Osteoblast (primary cell): ENCODE measurements at regions not wholly inside any gene's neighbourhood (a gene's known extent, or its start where the extent isn't known, plus 50 kb on each side); places are given as distances from the start of the nearest gene placed in this dataset.

Experiments
- DNase-seq: peaks from one replicate; pipeline ENCODE4 v3.0.0; 2011; ENCODE audit warnings: low spot score, mixed read lengths; ENCODE audit not compliant: insufficient read length; ENCODE audit errors: missing footprints
- H2AFZ ChIP-seq: 2 replicates; pipeline ENCODE4 v1.6.0; 2011; ENCODE audit warnings: mild to moderate bottlenecking, low read length
- H3K27ac ChIP-seq: 2 replicates; pipeline ENCODE4 v1.5.1; 2011; ENCODE audit warnings: mild to moderate bottlenecking, low read depth, low read length, moderate library complexity
- H3K27me3 ChIP-seq: 2 replicates; pipeline ENCODE4 v1.6.0; 2012; ENCODE audit warnings: mild to moderate bottlenecking, control low read depth, inconsistent platforms, low read length, moderate library complexity; ENCODE audit not compliant: insufficient read depth
- H3K36me3 ChIP-seq: 2 replicates; pipeline ENCODE4 v1.5.1; 2011; ENCODE audit warnings: mild to moderate bottlenecking, low read length, control low read depth, moderate library complexity; ENCODE audit not compliant: insufficient read depth
- H3K4me1 ChIP-seq: 2 replicates; pipeline ENCODE4 v1.5.1; 2011; ENCODE audit warnings: mild to moderate bottlenecking, low read length, control low read depth, moderate library complexity; ENCODE audit not compliant: insufficient read depth
- H3K4me2 ChIP-seq: 2 replicates; pipeline ENCODE4 v1.6.0; 2011; ENCODE audit warnings: mild to moderate bottlenecking, low read length; ENCODE audit not compliant: insufficient read depth
- H3K4me3 ChIP-seq: fragments of 200-600 bp; sonication (generic); 3 replicates; pipeline ENCODE4 v1.5.1; 2012; ENCODE audit warnings: mild to moderate bottlenecking, low read length, inconsistent platforms; ENCODE audit not compliant: insufficient read depth
- H3K79me2 ChIP-seq: 2 replicates; pipeline ENCODE4 v1.6.0; 2012; ENCODE audit warnings: mild to moderate bottlenecking, low read length, control low read depth, inconsistent platforms; ENCODE audit not compliant: insufficient read depth
- H3K9me3 ChIP-seq: 2 replicates; pipeline ENCODE4 v1.5.1; 2011; ENCODE audit warnings: low read depth, low read length, control low read depth
- H4K20me1 ChIP-seq: 2 replicates; pipeline ENCODE4 v1.6.0; 2012; ENCODE audit warnings: mild to moderate bottlenecking, low read length, control low read depth; ENCODE audit not compliant: insufficient read depth
- TF ChIP-seq, protein P1 (sequence below): IDR thresholded peaks from 2 replicates; pipeline ENCODE4 v1.5.1; 2011; ENCODE audit warnings: mild to moderate bottlenecking, low read depth, low read length, moderate library complexity; ENCODE audit errors: extremely low read depth

DNA sequence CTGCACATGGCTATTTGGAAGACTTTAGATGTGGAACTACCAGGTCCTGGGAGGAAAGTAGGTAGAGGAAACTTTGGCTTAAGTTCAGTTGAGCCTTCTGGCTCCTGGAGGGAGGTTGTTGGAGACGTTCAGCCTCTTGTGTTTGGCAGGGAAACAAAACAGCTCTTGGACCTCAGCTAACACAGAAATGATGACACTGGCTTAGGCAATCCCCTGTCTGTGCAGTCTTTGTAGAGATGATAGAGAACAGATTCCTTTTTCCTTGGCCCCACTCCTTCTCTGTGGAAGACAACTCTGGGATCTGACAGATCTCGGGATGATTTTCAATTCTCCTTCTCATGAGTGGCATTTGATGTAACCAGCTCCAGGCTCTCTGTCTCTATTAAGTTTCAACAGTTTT, 428.5 kb downstream of the TMEM135 start:
- Histone ChIP-seq H3K4me1 (no peaks in the 10 kb centered on the region), H3K9me3 (no peaks in the 10 kb centered on the region), H3K79me2 (no peaks in the 10 kb centered on the region), H3K27ac (no peak overlapping the region), H4K20me1 (no peaks in the 10 kb centered on the region), H3K4me3 (no peak overlapping the region), H2AFZ (peak overlapping the region; percentile 15), H3K4me2 (no peak overlapping the region), H3K27me3 (no peaks in the 10 kb centered on the region), H3K36me3 (no peaks in the 10 kb centered on the region)
- TF ChIP-seq, protein P1, sequence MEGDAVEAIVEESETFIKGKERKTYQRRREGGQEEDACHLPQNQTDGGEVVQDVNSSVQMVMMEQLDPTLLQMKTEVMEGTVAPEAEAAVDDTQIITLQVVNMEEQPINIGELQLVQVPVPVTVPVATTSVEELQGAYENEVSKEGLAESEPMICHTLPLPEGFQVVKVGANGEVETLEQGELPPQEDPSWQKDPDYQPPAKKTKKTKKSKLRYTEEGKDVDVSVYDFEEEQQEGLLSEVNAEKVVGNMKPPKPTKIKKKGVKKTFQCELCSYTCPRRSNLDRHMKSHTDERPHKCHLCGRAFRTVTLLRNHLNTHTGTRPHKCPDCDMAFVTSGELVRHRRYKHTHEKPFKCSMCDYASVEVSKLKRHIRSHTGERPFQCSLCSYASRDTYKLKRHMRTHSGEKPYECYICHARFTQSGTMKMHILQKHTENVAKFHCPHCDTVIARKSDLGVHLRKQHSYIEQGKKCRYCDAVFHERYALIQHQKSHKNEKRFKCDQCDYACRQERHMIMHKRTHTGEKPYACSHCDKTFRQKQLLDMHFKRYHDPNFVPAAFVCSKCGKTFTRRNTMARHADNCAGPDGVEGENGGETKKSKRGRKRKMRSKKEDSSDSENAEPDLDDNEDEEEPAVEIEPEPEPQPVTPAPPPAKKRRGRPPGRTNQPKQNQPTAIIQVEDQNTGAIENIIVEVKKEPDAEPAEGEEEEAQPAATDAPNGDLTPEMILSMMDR = no peak
- DNase-seq = peak; percentile 43

GRCh38 chr11:87465716-87466115, 428.0 kb downstream of the TMEM135 start:
- Histone ChIP-seq H2AFZ (no peak overlapping the region), H3K27me3 (no peaks in the 10 kb centered on the region), H3K9me3 (no peaks in the 10 kb centered on the region), H3K36me3 (no peaks in the 10 kb centered on the region), H3K27ac (no peak overlapping the region), H3K4me2 (no peak overlapping the region), H3K4me1 (no peaks in the 10 kb centered on the region), H3K4me3 (no peak overlapping the region), H3K79me2 (no peaks in the 10 kb centered on the region), H4K20me1 (no peaks in the 10 kb centered on the region)
- TF ChIP-seq, protein P1 = no peak
- no peak for DNase-seq

DNA sequence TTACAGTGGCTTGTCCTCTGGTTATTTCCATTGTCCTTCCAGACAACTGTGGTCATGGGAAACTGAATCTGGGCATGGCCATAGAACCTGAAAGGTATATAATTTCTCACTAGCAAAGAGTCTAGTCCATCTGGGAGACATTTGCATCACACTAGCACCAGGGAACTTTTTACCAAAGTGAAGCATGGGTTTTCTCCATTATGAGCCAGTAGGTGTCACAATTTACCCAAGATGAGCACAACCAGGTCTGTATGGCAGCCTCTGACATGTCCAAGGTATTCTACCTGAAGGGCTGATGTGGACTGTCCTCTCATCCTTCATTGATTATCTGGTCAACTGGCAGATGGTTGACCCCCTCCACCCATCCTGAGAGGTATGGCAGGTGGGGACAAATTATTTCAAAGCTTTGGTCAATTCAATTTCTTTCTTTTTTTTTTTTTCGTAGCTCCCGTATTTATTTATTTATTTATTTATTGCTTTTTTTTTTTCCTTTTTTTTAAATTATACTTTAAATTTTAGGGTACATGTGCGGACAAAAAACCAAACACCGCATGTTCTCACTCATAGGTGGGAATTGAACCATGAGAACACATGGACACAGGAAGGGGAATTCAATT, 425.9 kb downstream of the TMEM135 start:
- H3K27me3 ChIP-seq = no peaks in the 10 kb centered on the region
- no peak overlapping the region for H3K4me2 ChIP-seq
- DNase-seq = peak; percentile 52
- no peaks in the 10 kb centered on the region for H3K79me2 ChIP-seq
- TF ChIP-seq, protein P1 = peak; percentile 43
- H4K20me1 ChIP-seq = no peaks in the 10 kb centered on the region
- no peaks in the 10 kb centered on the region for H3K9me3 ChIP-seq
- H3K4me1 ChIP-seq = no peaks in the 10 kb centered on the region
- no peaks in the 10 kb centered on the region for H3K36me3 ChIP-seq
- no peak overlapping the region for H3K4me3 ChIP-seq
- H3K27ac ChIP-seq = no peak overlapping the region
- no peak overlapping the region for H2AFZ ChIP-seq

- Histone ChIP-seq H3K4me2 (no peak overlapping the region), H3K4me3 (no peak overlapping the region), H4K20me1 (no peaks in the 10 kb centered on the region), H2AFZ (peak overlapping the region; percentile 65), H3K36me3 (no peaks in the 10 kb centered on the region), H3K4me1 (no peaks in the 10 kb centered on the region), H3K27ac (no peak overlapping the region), H3K9me3 (no peaks in the 10 kb centered on the region), H3K27me3 (no peaks in the 10 kb centered on the region), H3K79me2 (no peaks in the 10 kb centered on the region)
- TF ChIP-seq, protein P1 = no peak
- no peak for DNase-seq
Observed at GRCh38 chr11:87462171-87462570, 424.4 kb downstream of the TMEM135 start.
